Gastroesophageal sphincter (tissue), 3 donors: ENCODE measurements at regions not wholly inside any gene's neighbourhood (a gene's known extent, or its start where the extent isn't known, plus 50 kb on each side); places are given as distances from the start of the nearest gene placed in this dataset.

Experiments used
- POLR2AphosphoS5 ChIP-seq: sonication (generic); formaldehyde crosslinking; IDR thresholded peaks from one replicate; pipeline ENCODE4 v1.6.1; 2017; ENCODE audit warnings: antibody characterized with exemption
- TF ChIP-seq, protein P1 (sequence below), 4 experiments: fragments of 200-600 bp in 2 of 4; fragments of 450-650 bp in 2 of 4; sonication (generic) in 1 of 4; IDR thresholded peaks; one replicate each; pipeline ENCODE4 v1.5.1; 2017 to 2019; ENCODE audit warnings: antibody characterized with exemption in 4 of 4, mild to moderate bottlenecking in 2 of 4, moderate library complexity in 2 of 4

DNA sequence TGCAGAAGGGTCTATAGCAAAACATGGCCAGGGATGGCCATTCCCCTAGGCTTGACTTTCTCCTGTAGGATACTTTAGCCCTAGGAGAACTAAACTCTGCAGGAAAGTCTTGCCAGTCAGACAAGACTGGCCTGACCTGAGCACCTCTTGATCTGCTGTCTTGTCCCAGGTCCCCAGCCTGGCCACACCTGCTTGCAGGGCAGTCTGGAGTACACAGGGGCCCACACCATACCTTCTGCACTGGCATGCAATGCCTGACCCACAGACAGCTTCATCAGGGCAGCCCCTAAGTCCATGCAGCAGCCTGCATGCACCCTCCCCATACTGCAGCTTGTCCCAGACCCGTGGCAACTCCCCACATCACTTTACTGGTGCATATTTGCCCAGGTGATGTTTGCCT is 204.6 kb downstream of the LRRC3B start:
- no peak for TF ChIP-seq POLR2AphosphoS5
- TF ChIP-seq, protein P1, sequence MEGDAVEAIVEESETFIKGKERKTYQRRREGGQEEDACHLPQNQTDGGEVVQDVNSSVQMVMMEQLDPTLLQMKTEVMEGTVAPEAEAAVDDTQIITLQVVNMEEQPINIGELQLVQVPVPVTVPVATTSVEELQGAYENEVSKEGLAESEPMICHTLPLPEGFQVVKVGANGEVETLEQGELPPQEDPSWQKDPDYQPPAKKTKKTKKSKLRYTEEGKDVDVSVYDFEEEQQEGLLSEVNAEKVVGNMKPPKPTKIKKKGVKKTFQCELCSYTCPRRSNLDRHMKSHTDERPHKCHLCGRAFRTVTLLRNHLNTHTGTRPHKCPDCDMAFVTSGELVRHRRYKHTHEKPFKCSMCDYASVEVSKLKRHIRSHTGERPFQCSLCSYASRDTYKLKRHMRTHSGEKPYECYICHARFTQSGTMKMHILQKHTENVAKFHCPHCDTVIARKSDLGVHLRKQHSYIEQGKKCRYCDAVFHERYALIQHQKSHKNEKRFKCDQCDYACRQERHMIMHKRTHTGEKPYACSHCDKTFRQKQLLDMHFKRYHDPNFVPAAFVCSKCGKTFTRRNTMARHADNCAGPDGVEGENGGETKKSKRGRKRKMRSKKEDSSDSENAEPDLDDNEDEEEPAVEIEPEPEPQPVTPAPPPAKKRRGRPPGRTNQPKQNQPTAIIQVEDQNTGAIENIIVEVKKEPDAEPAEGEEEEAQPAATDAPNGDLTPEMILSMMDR (IDR thresholded peaks at IDR 0.05) = no peak
